Osteocyte (in vitro differentiated cells): ENCODE measurements at regions not wholly inside any gene's neighbourhood (a gene's known extent, or its start where the extent isn't known, plus 50 kb on each side); places are given as distances from the start of the nearest gene placed in this dataset.
"Not testable (repeated sequence)": the region's sequence is repeated elsewhere in the genome, so short reads cannot be mapped to it uniquely, and the experiment has no call there.

Experiments
- DNase-seq: peaks from one replicate; pipeline ENCODE4 v3.0.0; 2021; ENCODE audit warnings: mixed read lengths; ENCODE audit not compliant: unreplicated experiment; ENCODE audit errors: extremely low spot score
- H3K27ac Mint-ChIP-seq: one replicate; pipeline ENCODE4 v1.8.0; 2021; ENCODE audit warnings: mild to moderate bottlenecking, mixed read lengths; ENCODE audit not compliant: unreplicated experiment
- H3K27me3 Mint-ChIP-seq: one replicate; pipeline ENCODE4 v1.8.0; 2021; ENCODE audit warnings: mixed read lengths; ENCODE audit not compliant: unreplicated experiment
- H3K36me3 Mint-ChIP-seq: one replicate; pipeline ENCODE4 v1.8.0; 2021; ENCODE audit warnings: mixed read lengths; ENCODE audit not compliant: unreplicated experiment
- H3K4me1 Mint-ChIP-seq: one replicate; pipeline ENCODE4 v1.8.0; 2021; ENCODE audit warnings: mixed read lengths; ENCODE audit not compliant: unreplicated experiment
- H3K4me3 Mint-ChIP-seq: one replicate; pipeline ENCODE4 v1.8.0; 2021; ENCODE audit warnings: mild to moderate bottlenecking, moderate library complexity, mixed read lengths; ENCODE audit not compliant: unreplicated experiment
- H3K9me3 Mint-ChIP-seq: one replicate; pipeline ENCODE4 v1.8.0; 2021; ENCODE audit warnings: mixed read lengths; ENCODE audit not compliant: unreplicated experiment
- CTCF ChIP-seq: fragments of 200-600 bp; sonication (generic); IDR thresholded peaks from 2 replicates; pipeline ENCODE4 v1.5.0; 2021; ENCODE audit warnings: antibody characterized with exemption, mild to moderate bottlenecking, moderate library complexity

GRCh38 chr10:21352886-21353285, 172.6 kb downstream of the SKIDA1 start:
- H3K36me3 Mint-ChIP-seq = no peaks in the 10 kb centered on the region
- peaks cover 15% of the 10 kb centered on the region for H3K4me1 Mint-ChIP-seq
- DNase-seq = no peak
- no peak for TF ChIP-seq CTCF
- no peaks in the 10 kb centered on the region for H3K27me3 Mint-ChIP-seq
- no peak overlapping the region for H3K27ac Mint-ChIP-seq
- no peak overlapping the region for H3K4me3 Mint-ChIP-seq
- H3K9me3 Mint-ChIP-seq = no peaks in the 10 kb centered on the region

DNA sequence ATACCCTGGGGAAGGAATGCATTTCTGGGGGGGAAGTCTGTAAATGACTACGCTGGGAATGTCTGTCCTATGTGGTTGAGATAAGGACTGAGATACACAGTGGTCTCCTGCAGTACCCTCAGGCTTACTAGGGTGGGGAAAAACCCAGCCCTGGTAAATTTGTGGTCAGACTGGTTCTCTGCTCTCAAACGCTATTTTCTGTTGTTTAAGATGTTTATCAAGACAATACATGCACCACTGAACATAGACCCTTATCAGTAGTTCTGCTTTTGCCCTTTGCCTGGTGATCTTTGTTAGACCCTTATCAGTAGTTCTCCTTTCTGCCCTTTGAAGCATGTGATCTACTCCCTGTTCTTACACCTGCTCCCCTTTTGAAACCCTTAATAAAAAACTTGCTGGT, 173.9 kb downstream of the SKIDA1 start:
- H3K9me3 Mint-ChIP-seq, H3K4me3 Mint-ChIP-seq, H3K36me3 Mint-ChIP-seq, H3K27me3 Mint-ChIP-seq, H3K27ac Mint-ChIP-seq, DNase-seq: not testable (repeated sequence)
- H3K4me1 Mint-ChIP-seq = peaks cover 15% of the 10 kb centered on the region

- H3K27me3 Mint-ChIP-seq = no peaks in the 10 kb centered on the region
- no peak for DNase-seq
- peaks cover 9% of the 10 kb centered on the region for H3K4me1 Mint-ChIP-seq
- H3K27ac Mint-ChIP-seq = peak overlapping the region; percentile 33
- H3K36me3 Mint-ChIP-seq = no peaks in the 10 kb centered on the region
- H3K4me3 Mint-ChIP-seq = no peak overlapping the region
- TF ChIP-seq CTCF = no peak
- H3K9me3 Mint-ChIP-seq = no peaks in the 10 kb centered on the region
These were observed 175.6 kb downstream of the SKIDA1 start for GRCh38 chr10:21349912-21350286.

DNA sequence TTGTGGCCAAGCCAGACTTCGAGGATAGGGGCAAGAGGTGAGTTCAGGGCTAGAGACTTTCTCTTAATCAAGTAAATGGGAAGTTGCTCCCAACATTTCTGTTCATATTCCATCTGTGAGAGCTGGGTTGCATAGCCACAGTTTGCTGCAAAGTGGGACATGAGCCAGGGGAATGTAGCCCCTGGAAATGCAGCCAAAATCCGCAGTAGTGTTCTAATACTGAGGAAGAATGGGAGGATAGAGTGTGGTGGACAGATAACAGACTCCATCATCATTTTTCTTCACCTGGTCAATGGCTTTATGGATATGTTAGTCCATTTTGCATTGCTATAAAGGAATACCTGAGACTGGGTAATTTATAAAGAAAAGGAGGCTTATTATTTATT, 177.7 kb downstream of the SKIDA1 start:
- no peaks in the 10 kb centered on the region for H3K36me3 Mint-ChIP-seq
- no peak for TF ChIP-seq CTCF
- H3K27ac Mint-ChIP-seq = no peak overlapping the region
- no peaks in the 10 kb centered on the region for H3K9me3 Mint-ChIP-seq
- DNase-seq = no peak
- H3K4me3 Mint-ChIP-seq = no peak overlapping the region
- peaks cover 2% of the 10 kb centered on the region for H3K27me3 Mint-ChIP-seq
- peaks cover 9% of the 10 kb centered on the region for H3K4me1 Mint-ChIP-seq

GRCh38 chr10:21347043-21347784, 178.3 kb downstream of the SKIDA1 start:
- Mint-ChIP-seq H3K36me3 (no peaks in the 10 kb centered on the region), H3K4me3 (no peak overlapping the region), H3K27me3 (peaks cover 2% of the 10 kb centered on the region), H3K27ac (no peak overlapping the region), H3K9me3 (no peaks in the 10 kb centered on the region), H3K4me1 (peaks cover 9% of the 10 kb centered on the region)
- no peak for TF ChIP-seq CTCF
- DNase-seq = no peak
